Right lung (tissue), 2 donors: ENCODE measurements at regions not wholly inside any gene's neighbourhood (a gene's known extent, or its start where the extent isn't known, plus 50 kb on each side); places are given as distances from the start of the nearest gene placed in this dataset.
A peak's percentile ranks its signal among the peaks of the same experiment; 100 is the strongest.

Experiments
- DNase-seq, 2 donors: peaks; one replicate each; pipeline ENCODE4 v3.0.0-alpha.2; 2013

- DNase-seq = no peak
Measured at GRCh38 chr7:12741951-12742575, 54.6 kb downstream of the ARL4A start.

- DNase-seq = no peak
Measured at GRCh38 chr7:12746211-12746610, 58.8 kb downstream of the ARL4A start.

- no peak for DNase-seq
Measured at GRCh38 chr7:12747687-12748306, 60.4 kb downstream of the ARL4A start.

GRCh38 chr7:12749069-12749468, 61.6 kb downstream of the ARL4A start:
- DNase-seq = no peak

- DNase-seq = no peak
Measured at GRCh38 chr7:12749746-12750145, 62.3 kb downstream of the ARL4A start.

- no peak for DNase-seq
Measured at GRCh38 chr7:12751764-12752163, 64.3 kb downstream of the ARL4A start.

GRCh38 chr7:12754179-12754578, 66.7 kb downstream of the ARL4A start:
- no peak for DNase-seq

GRCh38 chr7:12756821-12757220, 69.4 kb downstream of the ARL4A start:
- DNase-seq = no peak

GRCh38 chr7:12757443-12757842, 70.0 kb downstream of the ARL4A start:
- DNase-seq = no peak

GRCh38 chr7:12759151-12759550, 71.7 kb downstream of the ARL4A start:
- DNase-seq = no peak

- no peak for DNase-seq
Measured at GRCh38 chr7:12761111-12761510, 73.7 kb downstream of the ARL4A start.

- no peak for DNase-seq
Measured at GRCh38 chr7:12761691-12762090, 74.3 kb downstream of the ARL4A start.

GRCh38 chr7:12764458-12764891, 77.0 kb downstream of the ARL4A start:
- no peak for DNase-seq

- no peak for DNase-seq
Measured at GRCh38 chr7:12765431-12766100, 78.1 kb downstream of the ARL4A start.

- no peak for DNase-seq
Measured at GRCh38 chr7:12766416-12766815, 79.0 kb downstream of the ARL4A start.

- DNase-seq = no peak
Measured at GRCh38 chr7:12768948-12769347, 81.5 kb downstream of the ARL4A start.

- no peak for DNase-seq
Measured at GRCh38 chr7:12769444-12769843, 82.0 kb downstream of the ARL4A start.

- peak in 1 of 2 donors; percentile 19 for DNase-seq
Measured at GRCh38 chr7:12770227-12770975, 83.0 kb downstream of the ARL4A start.

- DNase-seq = peak; percentile 83 to 90
Measured at GRCh38 chr7:12771378-12771877, 84.0 kb downstream of the ARL4A start.

- no peak for DNase-seq
Measured at GRCh38 chr7:12772768-12773167, 85.3 kb downstream of the ARL4A start.

- DNase-seq = no peak
Measured at GRCh38 chr7:12777257-12777656, 89.8 kb downstream of the ARL4A start.

GRCh38 chr7:12779947-12780346, 92.5 kb downstream of the ARL4A start:
- no peak for DNase-seq
